ENCODE measurements at regions not wholly inside any gene's neighbourhood (a gene's known extent, or its start where the extent isn't known, plus 50 kb on each side); places are given as distances from the start of the nearest gene placed in this dataset.

GRCh38 chr5:17089690-17090089 lies 127.7 kb upstream of the BASP1 start:
- TF ChIP-seq POU6F1 (CRISPR knock-in tag; IDR thresholded peaks at IDR 0.05; ENCODE audit: borderline replicate concordance, low read depth) (no peak), CSDC2 (CRISPR knock-in tag; IDR thresholded peaks at IDR 0.05) (no peak), SNAI2 (CRISPR knock-in tag; IDR thresholded peaks at IDR 0.05) (no peak), RARB (CRISPR knock-in tag; IDR thresholded peaks at IDR 0.05) (no peak), ZC3H10 (CRISPR knock-in tag; IDR thresholded peaks at IDR 0.05) (no peak), TCF4 (CRISPR knock-in tag; IDR thresholded peaks at IDR 0.05; ENCODE audit: borderline replicate concordance) (no peak), ZFP3 (CRISPR knock-in tag; IDR thresholded peaks at IDR 0.05) (no peak), BACH2 (CRISPR knock-in tag; IDR thresholded peaks at IDR 0.05; ENCODE audit: borderline replicate concordance) (no peak), ISL1 (CRISPR knock-in tag; IDR thresholded peaks at IDR 0.05) (no peak), CSRNP3 (CRISPR knock-in tag; IDR thresholded peaks at IDR 0.05) (no peak), OSR1 (CRISPR knock-in tag; IDR thresholded peaks at IDR 0.05) (no peak), ARNTL (CRISPR knock-in tag; IDR thresholded peaks at IDR 0.05; ENCODE audit: borderline replicate concordance, low read depth) (no peak), GLIS3 (CRISPR knock-in tag; IDR thresholded peaks at IDR 0.05) (no peak), PATZ1 (CRISPR knock-in tag; IDR thresholded peaks at IDR 0.05; ENCODE audit: borderline replicate concordance) (no peak), ZNF70 (CRISPR knock-in tag; IDR thresholded peaks at IDR 0.05) (no peak), TSHZ2 (CRISPR knock-in tag; IDR thresholded peaks at IDR 0.05) (no peak), ZFP30 (CRISPR knock-in tag; IDR thresholded peaks at IDR 0.05) (no peak), PPARA (CRISPR knock-in tag; IDR thresholded peaks at IDR 0.05; ENCODE audit: borderline replicate concordance) (no peak), ESRRG (CRISPR knock-in tag; IDR thresholded peaks at IDR 0.05) (no peak), TOX (CRISPR knock-in tag; IDR thresholded peaks at IDR 0.05; ENCODE audit: borderline replicate concordance) (no peak)
- no peak for ATAC-seq

- no peak for ATAC-seq
- TF ChIP-seq GLIS3 (CRISPR knock-in tag; IDR thresholded peaks at IDR 0.05) (no peak), PATZ1 (CRISPR knock-in tag; IDR thresholded peaks at IDR 0.05; ENCODE audit: borderline replicate concordance) (no peak), TOX (CRISPR knock-in tag; IDR thresholded peaks at IDR 0.05; ENCODE audit: borderline replicate concordance) (no peak), ZC3H10 (CRISPR knock-in tag; IDR thresholded peaks at IDR 0.05) (no peak), ESRRG (CRISPR knock-in tag; IDR thresholded peaks at IDR 0.05) (no peak), ZFP30 (CRISPR knock-in tag; IDR thresholded peaks at IDR 0.05) (no peak), TSHZ2 (CRISPR knock-in tag; IDR thresholded peaks at IDR 0.05) (no peak), TCF4 (CRISPR knock-in tag; IDR thresholded peaks at IDR 0.05; ENCODE audit: borderline replicate concordance) (no peak), BACH2 (CRISPR knock-in tag; IDR thresholded peaks at IDR 0.05; ENCODE audit: borderline replicate concordance) (no peak), CSDC2 (CRISPR knock-in tag; IDR thresholded peaks at IDR 0.05) (no peak), ZFP3 (CRISPR knock-in tag; IDR thresholded peaks at IDR 0.05) (no peak), ISL1 (CRISPR knock-in tag; IDR thresholded peaks at IDR 0.05) (no peak), SNAI2 (CRISPR knock-in tag; IDR thresholded peaks at IDR 0.05) (no peak)
Measured at GRCh38 chr5:17090839-17091238, 126.6 kb upstream of the BASP1 start.
